Upper lobe of right lung (tissue), 1 donor: ENCODE measurements at regions not wholly inside any gene's neighbourhood (a gene's known extent, or its start where the extent isn't known, plus 50 kb on each side); places are given as distances from the start of the nearest gene placed in this dataset.

Experiments
- ATAC-seq: fragments of 200-7000 bp; cut with Tn5 transposase; one replicate; pipeline ENCODE4 v1.9.1; 2020; ENCODE audit warnings: mild to moderate bottlenecking, moderate library complexity
- DNase-seq: peaks from one replicate; pipeline ENCODE4 v3.0.0-alpha.2; 2020
- H3K27ac ChIP-seq: fragments of 200-600 bp; one replicate; pipeline ENCODE4 v1.8.0; 2022
- H3K27me3 ChIP-seq: fragments of 200-600 bp; one replicate; pipeline ENCODE4 v1.8.0; 2022; ENCODE audit warnings: mild to moderate bottlenecking
- H3K36me3 ChIP-seq: fragments of 200-600 bp; one replicate; pipeline ENCODE4 v1.8.0; 2022
- H3K4me1 ChIP-seq: fragments of 200-600 bp; one replicate; pipeline ENCODE4 v1.8.0; 2022
- H3K4me3 ChIP-seq: fragments of 200-600 bp; one replicate; pipeline ENCODE4 v1.8.0; 2022; ENCODE audit warnings: mild to moderate bottlenecking
- H3K9me3 ChIP-seq: fragments of 200-600 bp; one replicate; pipeline ENCODE4 v1.8.0; 2022
- intact Hi-C: fragments of 100-400 bp; cut with DNase I; formaldehyde crosslinking; loops from one replicate; pipeline ENCODE4 v1.11.0; 2022
- TF ChIP-seq, protein P1 (sequence below): fragments of 200-600 bp; IDR thresholded peaks from one replicate; pipeline ENCODE4 v1.8.0; 2022; ENCODE audit warnings: antibody characterized with exemption
- donor health status: DM: no; HTN: yes; CAD: no; lungs with severe emphysema.

DNA sequence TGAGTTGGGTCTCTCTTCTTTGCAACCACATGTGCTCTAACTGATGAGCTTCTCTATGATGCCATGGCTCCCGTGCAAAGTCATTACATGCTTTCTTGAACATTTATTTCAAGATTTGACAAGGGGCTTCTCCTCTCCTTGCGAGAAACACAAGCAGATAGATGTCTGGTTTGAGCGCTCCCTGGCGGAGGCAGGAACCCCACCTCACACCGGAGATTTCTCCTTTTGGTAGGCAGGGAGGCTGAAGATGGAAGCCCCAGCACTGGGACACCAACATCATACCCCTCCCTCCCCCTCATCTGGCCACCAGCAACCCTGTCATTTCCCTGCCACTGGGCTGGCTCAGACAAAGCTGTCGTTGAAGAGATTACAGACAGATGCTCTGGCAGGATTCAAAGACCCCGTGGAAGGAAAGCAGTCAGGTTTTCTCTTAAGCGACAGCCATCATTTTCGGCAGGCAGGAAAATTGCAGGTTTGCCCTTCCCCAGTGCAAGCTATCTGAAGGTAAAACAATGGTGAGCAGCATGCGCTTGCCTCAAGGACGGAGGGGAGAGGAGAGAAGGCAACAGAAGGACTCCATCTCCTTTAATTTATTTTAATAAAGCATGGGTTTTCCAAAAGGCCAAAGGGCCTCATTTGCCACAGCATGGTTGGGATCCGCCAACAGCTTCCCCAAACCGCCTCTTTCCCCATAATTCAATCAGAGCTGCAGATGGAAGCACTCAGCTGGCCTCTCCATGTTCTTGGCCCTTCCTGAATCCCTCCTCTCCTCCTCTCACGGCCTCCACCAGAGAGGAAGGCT, 344.1 kb upstream of the TSHZ3 start:
- peak; percentile 16 for ATAC-seq

GRCh38 chr19:31693933-31694269, 344.7 kb upstream of the TSHZ3 start:
- no peaks in the 10 kb centered on the region for H3K36me3 ChIP-seq
- intact Hi-C loops: no loop called here
- DNase-seq: no peak

More for the DNA sequence above, 344.1 kb upstream of the TSHZ3 start:
- Histone ChIP-seq H3K27ac (no peak overlapping the region), H3K4me1 (no peaks in the 10 kb centered on the region), H3K4me3 (no peak overlapping the region), H3K36me3 (no peaks in the 10 kb centered on the region), H3K27me3 (no peaks in the 10 kb centered on the region), H3K9me3 (no peaks in the 10 kb centered on the region)
- DNase-seq: no peak
- intact Hi-C loops: no loop called here
- TF ChIP-seq, protein P1, sequence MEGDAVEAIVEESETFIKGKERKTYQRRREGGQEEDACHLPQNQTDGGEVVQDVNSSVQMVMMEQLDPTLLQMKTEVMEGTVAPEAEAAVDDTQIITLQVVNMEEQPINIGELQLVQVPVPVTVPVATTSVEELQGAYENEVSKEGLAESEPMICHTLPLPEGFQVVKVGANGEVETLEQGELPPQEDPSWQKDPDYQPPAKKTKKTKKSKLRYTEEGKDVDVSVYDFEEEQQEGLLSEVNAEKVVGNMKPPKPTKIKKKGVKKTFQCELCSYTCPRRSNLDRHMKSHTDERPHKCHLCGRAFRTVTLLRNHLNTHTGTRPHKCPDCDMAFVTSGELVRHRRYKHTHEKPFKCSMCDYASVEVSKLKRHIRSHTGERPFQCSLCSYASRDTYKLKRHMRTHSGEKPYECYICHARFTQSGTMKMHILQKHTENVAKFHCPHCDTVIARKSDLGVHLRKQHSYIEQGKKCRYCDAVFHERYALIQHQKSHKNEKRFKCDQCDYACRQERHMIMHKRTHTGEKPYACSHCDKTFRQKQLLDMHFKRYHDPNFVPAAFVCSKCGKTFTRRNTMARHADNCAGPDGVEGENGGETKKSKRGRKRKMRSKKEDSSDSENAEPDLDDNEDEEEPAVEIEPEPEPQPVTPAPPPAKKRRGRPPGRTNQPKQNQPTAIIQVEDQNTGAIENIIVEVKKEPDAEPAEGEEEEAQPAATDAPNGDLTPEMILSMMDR: no peak

DNA sequence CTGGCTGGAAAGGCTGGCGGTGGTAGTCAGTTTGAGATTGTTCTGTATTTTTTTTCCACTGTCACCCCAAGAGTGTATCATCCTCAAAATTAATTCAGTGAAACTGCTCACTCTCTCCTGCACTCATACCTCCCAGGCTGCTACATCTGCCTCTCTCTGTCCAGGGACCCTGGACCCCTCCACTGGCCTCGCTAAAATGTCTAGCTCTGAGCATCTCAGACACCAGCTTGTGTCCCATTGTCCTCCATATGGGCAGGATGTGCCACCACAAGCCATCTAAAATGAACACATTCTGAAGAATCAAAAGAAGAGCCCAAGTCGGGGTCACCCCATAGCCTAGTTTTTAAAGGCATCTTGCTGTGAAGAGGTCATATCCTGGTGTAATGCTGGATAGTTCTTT, 345.5 kb upstream of the TSHZ3 start:
- TF ChIP-seq, protein P1: no peak
- no peaks in the 10 kb centered on the region for H3K36me3 ChIP-seq
- ATAC-seq (no peak), DNase-seq (no peak)
- no peak overlapping the region for H3K4me3 ChIP-seq
- H3K27ac ChIP-seq: no peak overlapping the region
- intact Hi-C loops: no loop called here
- H3K27me3 ChIP-seq: no peaks in the 10 kb centered on the region
- H3K9me3 ChIP-seq: no peaks in the 10 kb centered on the region
- H3K4me1 ChIP-seq: no peaks in the 10 kb centered on the region

More at GRCh38 chr19:31693933-31694269, 344.7 kb upstream of the TSHZ3 start:
- Histone ChIP-seq H3K9me3 (no peaks in the 10 kb centered on the region), H3K27me3 (no peaks in the 10 kb centered on the region), H3K4me1 (no peaks in the 10 kb centered on the region), H3K4me3 (no peak overlapping the region), H3K27ac (no peak overlapping the region)
- no peak for ATAC-seq
- TF ChIP-seq, protein P1: no peak

DNA sequence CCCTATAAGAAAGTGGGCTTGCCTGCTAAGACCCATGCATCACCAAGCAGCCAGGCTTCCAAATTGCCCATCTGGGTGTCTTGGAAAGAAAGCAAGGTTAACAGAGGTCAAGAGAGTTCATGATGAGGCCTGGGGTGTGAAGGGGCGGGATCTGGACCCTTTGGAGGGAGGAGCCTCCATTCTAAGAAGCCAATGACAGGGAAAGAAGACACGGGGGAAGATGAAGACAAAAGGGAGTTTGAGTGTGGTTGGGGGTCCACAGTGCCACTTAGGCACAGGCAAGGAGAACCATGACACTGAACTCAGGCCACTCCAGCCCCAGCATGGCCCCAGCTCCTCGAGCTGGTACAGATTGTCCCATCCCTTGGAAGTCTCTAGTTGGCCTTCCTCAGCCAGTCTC, 350.2 kb upstream of the TSHZ3 start:
- TF ChIP-seq, protein P1: no peak
- Histone ChIP-seq H3K4me1 (no peaks in the 10 kb centered on the region), H3K9me3 (no peaks in the 10 kb centered on the region), H3K4me3 (no peak overlapping the region), H3K27me3 (no peaks in the 10 kb centered on the region), H3K36me3 (no peaks in the 10 kb centered on the region), H3K27ac (no peak overlapping the region)
- ATAC-seq (no peak), DNase-seq (no peak)
- intact Hi-C loops: no loop called here

- Histone ChIP-seq H3K27me3 (no peaks in the 10 kb centered on the region), H3K36me3 (no peaks in the 10 kb centered on the region), H3K9me3 (no peaks in the 10 kb centered on the region), H3K27ac (no peak overlapping the region), H3K4me3 (no peak overlapping the region), H3K4me1 (no peaks in the 10 kb centered on the region)
- DNase-seq (no peak), ATAC-seq (peak; percentile 19)
- intact Hi-C loops: no loop called here
- TF ChIP-seq, protein P1: no peak
Measured at GRCh38 chr19:31701146-31701545, 351.9 kb upstream of the TSHZ3 start.

DNA sequence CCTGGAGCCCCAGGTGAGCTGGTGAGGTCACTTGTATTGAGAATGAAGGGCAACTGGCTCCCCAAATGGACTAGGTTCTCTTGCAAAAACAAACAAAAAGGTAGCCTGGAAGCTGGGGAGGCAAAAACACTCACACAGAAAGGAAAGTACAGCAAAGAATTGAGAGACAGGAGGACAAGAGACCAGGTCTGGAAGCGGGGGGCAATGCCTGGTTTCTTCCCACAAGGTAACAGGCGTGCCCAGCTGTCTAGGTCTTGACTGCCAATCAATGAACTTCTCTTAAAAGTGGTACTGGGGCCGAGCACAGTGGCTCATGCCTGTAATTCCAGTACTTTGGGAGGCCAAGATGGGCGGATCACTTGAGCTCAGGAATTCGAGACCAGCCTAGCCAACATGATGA, 356.4 kb upstream of the TSHZ3 start:
- Histone ChIP-seq H3K27me3 (no peaks in the 10 kb centered on the region), H3K4me1 (no peaks in the 10 kb centered on the region), H3K4me3 (no peak overlapping the region), H3K27ac (no peak overlapping the region), H3K36me3 (no peaks in the 10 kb centered on the region), H3K9me3 (no peaks in the 10 kb centered on the region)
- TF ChIP-seq, protein P1: no peak
- ATAC-seq (no peak), DNase-seq (no peak)
- intact Hi-C loops: no loop called here
